Transverse colon (tissue), 4 donors: ENCODE measurements at regions not wholly inside any gene's neighbourhood (a gene's known extent, or its start where the extent isn't known, plus 50 kb on each side); places are given as distances from the start of the nearest gene placed in this dataset.

ENCODE experiments used
- CTCF ChIP-seq, 5 experiments: fragments of 200-600 bp in 3 of 5; fragments of 450-650 bp in 2 of 5; sonication (generic) in 3 of 5; IDR thresholded peaks; 1 replicate in 2 of 5; 2 replicates in 3 of 5; pipeline ENCODE4 v1.5.1; 2016 to 2017; ENCODE audit warnings: antibody characterized with exemption in 5 of 5, inconsistent platforms in 3 of 5, mild to moderate bottlenecking in 2 of 5, moderate library complexity in 1 of 5
- EP300 ChIP-seq: sonication (generic); formaldehyde crosslinking; IDR thresholded peaks from one replicate; pipeline ENCODE4 v1.6.1; 2017; ENCODE audit warnings: antibody characterized with exemption, low read depth
- POLR2A ChIP-seq: fragments of 450-650 bp; IDR thresholded peaks from one replicate; pipeline ENCODE4 v1.6.1; 2016; ENCODE audit warnings: antibody characterized with exemption, mild to moderate bottlenecking, moderate library complexity
- POLR2AphosphoS5 ChIP-seq, 3 donors: sonication (generic); formaldehyde crosslinking; IDR thresholded peaks; one replicate each; pipeline ENCODE4 v1.6.1; 2016; ENCODE audit warnings: antibody characterized with exemption in 3 of 3

GRCh38 chr12:93104535-93104934 lies 175.4 kb upstream of the EEA1 start:
- TF ChIP-seq CTCF (IDR thresholded peaks at IDR 0.05): no peak
- no peak for TF ChIP-seq POLR2AphosphoS5 (IDR thresholded peaks at IDR 0.05)
- TF ChIP-seq POLR2A: no peak
- TF ChIP-seq EP300: no peak
